T-helper 2 cell treated with Interferon-gamma antibody and Interleukin-4, amounts not matched to agents 100 ng/mL and 5 ng/mL, for 36 hours (primary cell): ENCODE measurements at regions not wholly inside any gene's neighbourhood (a gene's known extent, or its start where the extent isn't known, plus 50 kb on each side); places are given as distances from the start of the nearest gene placed in this dataset.

Source experiments
- intact Hi-C: fragments of 100-400 bp; cut with micrococcal nuclease; formaldehyde crosslinking; loops from one replicate; pipeline ENCODE4 v1.15.1; 2023

DNA sequence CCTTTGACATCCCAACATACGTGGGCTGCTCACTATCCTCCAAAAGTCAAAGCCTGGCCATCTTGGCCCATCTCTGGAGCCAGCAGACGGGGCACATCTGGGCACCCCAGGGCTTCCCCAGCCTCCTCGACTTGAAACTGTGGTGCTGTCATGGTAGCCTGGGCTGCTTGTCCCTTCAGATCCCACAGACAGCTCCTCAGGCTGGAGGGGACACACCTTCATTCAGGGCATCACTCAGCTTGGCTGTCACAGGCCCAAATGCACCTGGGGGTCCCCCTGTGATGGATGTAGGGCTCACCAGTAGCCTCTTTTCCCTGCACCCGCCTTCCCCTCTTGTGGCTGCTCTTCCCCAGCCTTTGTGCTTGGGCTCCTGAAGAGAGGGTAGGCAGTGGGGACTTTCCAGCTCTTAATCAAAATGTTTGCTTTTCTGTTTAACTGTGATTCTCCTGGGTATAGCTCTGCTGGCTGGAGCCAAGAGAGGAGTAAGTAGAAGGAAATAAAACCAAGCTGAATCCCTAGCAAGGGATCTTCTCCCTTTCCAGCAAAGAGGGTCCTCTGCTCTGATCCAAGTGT is 92.3 kb downstream of the GYPC start:
- intact Hi-C loops: no loop called here

DNA sequence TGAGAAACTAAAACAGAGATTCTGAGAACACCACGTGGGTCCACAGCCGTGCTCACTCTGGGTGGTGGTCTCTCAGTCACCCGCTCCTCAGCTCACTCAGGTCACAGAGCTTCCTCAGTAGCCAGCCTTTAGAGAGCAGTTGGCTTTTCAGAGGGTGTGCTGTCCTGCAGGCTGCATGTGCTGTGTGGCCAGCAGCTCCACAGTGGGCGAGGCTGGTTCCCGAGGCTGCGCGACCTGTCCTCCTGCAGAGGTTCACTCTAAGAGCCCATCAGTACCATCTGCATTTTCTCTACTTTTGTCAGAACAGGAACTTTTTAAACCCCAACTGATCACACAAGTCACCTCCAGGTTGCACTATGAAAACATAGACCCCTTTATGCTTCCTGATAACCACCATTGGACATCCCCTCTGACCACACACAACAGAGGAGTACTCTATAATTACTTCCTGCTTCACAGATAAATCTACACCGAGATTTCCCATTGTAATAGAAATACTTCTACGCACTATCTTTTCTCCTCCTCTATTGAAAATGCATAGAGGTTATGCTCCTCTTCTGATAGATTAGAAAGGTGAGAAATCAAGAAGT is 93.1 kb downstream of the GYPC start:
- intact Hi-C loops: no loop called here

DNA sequence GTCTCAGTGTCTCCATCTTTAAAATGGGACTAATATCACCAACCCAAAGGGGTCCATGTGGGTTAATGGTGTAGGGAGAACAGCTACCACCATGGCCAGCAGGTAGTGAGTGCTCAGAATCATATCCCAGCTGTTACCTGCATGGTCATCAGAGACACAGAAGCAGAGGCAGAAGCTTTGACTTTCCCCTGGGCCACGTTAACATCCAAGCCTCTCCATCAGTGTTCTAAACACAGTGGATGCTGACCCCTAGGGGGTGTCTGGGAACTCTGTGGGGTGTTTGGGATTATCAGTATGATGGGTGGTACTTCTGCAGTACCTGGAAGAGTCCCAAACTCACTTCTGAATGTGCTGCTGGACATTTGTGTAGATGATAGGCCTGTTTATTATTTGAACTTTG is 93.6 kb downstream of the GYPC start:
- intact Hi-C loops: no loop called here

DNA sequence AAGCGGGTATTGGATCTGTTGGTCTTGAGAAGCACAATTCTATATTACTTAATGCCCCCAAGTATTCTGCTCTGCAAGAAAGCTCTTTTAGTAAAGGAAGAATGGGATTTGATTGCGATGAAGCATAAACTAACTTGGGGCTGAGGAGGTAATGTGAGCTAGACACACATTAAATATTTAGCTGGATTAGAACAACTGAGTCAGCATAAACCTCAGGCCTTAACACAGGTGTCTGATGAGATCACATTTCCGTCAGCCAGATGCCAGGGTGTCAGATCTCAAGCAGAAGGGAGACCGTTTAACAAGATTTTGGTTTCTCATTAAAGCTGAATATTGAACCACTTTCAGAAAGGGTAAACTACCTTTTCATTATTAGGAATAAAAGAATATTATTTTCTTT is 94.5 kb downstream of the GYPC start:
- intact Hi-C loops: no loop called here

DNA sequence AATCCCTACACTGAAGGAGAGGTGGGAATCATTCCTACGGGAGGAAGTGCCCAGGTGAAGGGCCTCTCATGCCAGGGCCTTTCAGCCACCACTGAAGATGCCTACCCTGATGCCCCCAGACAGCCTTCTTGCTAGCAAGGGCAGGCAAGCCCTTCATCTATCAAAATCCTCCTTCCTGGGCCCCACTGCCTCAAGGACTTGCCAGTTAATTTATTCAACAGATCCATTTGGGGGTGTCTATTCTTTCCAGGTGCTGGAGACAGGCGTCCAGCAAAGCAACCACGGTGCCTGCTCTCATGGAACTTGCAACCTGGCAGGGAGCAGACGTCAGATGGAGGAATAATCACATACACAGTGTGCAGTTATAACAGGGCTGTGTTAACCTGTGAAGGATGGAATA is 95.5 kb downstream of the GYPC start:
- intact Hi-C loops: no loop called here

DNA sequence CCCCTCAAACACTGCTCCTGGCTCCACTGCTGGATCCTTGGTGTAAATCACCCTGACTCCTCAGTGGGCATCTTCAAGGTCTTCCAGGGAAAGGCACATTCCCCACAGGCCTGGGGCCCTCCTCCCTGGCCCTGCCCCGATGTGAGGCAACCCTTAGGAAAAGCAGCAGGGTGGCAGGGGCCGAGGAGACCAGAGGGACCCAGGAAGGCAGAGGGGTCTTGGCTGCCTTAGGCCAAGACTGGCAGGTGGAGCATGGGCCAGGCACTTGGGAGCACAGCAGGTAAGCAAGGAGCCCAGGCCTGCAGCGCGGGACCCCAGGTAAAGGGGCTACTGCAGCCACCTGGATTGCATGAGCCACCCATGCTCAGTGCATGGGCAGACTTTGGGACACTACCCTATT is 96.9 kb downstream of the GYPC start:
- intact Hi-C loops: no loop called here

DNA sequence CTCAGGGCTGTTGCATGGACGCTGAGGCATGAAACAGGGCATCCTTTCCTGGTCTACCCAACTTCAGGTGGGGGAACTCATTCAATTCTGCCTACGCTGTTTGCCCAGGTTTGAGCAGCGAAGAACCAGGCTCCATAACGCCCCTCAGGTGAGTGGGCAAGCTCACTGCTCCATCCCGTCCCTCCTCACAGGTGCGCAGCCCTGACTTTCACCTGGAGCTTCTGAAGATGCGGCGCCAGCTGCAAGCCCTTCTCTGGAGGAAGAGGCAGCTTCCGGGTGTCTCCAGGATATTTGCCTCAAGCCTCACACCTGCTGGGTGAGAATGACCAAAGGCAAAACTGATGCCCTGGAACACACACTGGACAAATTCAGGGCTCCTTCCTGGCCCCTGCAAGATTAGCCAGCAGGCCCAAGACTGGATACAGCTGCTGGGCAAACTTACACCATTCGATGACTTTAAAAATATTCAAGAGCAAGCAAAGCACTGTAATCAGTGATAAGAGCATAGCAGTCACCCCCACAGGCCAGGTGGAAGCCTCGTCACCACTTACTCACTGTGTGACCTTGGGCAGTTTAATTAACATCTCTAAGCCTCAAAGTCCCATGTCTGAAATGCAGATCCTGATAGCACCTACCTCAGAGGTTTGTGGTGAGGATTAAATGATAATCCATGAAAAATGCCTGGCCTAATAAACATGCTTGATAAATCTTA is 97.7 kb downstream of the GYPC start:
- intact Hi-C loops: no loop called here

DNA sequence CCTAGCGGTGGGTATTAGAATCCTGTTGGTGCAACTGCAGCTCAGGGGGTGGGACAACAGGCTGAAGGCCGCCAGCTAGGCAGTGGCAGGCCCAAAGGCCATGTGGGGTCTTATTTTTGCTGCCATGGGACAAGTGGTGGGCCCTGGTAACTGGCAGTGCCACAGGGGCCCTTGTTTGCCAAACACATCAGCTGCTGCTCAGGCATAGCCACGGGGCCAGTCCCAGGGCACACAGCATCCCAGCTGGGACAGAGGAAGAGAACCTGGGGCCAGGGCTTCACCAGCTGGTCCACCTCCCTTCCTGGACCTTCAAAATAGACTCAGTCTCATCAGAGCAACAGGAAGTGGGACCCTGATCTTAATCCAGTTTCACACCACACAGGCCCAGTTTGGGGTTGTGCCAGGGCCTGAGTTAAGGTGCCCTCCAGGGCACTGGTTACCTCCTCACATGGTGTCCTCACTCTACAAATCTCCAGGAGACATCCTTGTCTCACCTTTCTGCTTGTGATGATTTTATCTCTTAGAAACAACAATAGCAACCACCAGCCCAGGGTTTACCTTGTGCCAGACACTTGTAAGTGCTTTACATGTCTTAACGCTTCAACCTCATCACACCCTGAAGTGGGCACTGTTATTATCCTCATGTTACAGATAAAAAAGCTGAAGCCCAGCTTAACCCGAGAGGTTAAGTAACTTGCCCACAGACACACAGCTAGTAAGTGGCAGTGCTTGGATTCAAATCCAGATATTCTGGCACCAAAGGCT is 98.5 kb downstream of the GYPC start:
- intact Hi-C loops: no loop called here

DNA sequence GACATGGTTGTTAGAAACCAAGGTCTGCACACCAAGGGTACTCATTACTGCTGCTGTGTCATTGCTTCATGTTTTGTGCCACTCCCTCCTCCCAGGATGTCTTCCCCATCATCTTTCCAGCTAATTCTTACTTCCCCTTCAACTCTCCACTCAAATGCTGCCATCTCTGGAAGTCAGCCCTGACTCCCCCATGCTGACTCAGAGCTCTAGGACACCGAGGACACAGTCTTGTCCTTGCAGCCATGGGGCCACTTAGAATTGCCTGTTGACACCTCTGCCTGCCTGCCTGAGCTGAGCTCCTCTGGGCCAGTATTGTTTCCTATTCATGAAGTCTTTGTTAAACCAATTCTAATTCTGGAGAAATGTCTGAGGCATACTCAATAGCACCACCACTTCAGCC is 100.2 kb downstream of the GYPC start:
- intact Hi-C loops: no loop called here

DNA sequence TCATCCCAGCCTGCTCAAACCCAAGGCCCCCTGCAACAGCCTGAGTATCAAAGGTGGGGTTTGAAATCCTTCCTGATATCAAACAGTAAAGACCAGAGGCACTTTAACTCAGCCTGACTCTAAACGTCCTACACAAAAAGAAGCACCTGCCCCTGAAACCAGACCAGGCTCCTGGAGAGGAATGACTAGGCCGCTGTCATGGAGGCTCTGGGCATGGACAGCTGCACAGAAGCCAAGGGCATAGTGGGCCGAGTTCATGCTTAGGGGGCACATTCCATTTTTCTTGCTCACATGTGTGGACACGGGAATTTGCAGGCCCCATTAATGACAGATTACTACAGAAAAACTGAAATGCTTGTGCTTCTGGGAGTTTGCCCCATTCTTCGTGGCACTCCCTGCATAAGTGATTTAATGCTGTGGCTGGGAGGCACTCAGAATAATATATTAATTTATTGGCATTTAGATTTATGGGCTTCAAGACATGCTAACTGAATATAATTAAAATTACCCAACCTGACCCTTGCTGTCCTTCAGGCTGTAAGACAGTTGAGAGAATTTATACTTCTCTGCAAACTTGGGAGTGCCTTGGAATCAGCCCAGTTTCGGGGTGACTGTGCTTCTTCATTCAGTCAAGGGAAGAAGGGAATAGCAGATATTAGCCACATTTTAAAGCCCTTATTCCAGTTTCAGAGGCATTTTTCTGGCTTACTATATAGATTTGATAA is 105.5 kb downstream of the GYPC start:
- intact Hi-C loops: no loop called here

DNA sequence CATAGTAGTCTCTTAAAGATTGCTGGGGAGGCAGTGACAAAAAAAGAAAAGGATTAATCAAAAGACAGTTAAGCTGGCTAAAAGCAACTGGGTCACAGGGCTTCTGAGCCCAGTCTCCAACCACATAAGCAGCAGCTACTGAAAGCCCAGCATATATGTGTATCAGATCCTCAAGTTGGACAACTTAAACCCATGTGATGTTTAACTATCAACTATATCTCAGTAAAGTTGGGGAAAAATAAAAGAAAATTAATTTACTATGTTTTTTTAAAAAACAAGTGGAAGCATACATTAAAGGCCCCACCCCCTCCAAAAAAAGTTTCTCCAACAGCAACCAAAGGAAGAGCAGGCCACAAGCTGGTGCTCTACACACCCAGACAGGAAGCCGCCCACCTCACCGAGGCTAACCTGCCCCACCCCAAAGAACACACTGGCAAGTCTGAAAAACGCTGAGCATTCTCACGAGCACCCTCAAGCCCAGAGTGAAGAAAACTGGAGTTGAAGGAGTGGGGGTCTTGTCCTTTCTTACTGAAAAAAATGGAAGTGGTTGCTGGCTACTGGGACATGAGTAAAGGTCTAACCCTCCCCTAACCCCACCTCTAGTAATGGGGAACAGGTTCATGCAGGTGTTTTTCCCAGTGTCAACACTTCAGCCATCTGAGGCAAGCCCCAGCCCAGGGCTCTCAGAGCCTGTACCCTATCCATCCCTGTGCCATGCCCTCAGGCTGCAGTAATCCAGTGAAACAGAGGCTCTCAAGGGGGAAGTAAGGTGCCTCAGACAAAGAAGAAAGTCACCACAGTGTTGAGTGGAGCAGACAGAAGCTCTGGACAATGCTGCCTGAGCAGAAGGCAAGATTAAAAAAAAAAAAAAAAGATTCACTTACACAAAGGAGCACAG is 106.3 kb downstream of the GYPC start:
- intact Hi-C loops: loop anchor here (2.0 kb wide), 1 partner anchor 105 kb away; the partner anchor contains the start of gene GYPC

DNA sequence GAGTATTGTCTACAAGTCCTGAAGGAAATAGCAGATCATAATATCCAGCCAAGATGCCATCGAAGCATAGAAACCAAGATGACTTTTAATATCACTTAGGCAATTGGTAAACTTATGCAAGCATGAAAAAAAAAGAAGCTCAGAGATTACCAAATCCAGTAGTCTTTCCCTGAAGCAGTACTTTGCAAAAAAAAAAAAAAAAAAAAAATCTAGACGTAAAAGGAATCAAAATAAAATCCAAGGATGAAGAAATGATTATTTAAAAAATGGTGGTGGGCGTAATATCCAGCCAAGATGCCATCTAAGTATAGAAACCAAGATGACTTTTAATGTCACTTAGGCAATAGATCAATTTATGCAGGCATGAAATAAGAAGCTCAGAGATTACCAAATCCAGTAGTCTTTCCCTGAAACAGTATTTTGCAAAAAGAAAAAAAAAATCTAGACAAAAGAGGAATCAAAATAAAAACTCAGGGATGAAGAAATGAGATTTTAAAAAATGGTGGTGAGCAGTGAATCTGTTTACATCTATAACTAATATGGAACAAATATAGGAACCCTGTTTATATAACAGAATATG is 108.8 kb downstream of the GYPC start:
- intact Hi-C loops: no loop called here

DNA sequence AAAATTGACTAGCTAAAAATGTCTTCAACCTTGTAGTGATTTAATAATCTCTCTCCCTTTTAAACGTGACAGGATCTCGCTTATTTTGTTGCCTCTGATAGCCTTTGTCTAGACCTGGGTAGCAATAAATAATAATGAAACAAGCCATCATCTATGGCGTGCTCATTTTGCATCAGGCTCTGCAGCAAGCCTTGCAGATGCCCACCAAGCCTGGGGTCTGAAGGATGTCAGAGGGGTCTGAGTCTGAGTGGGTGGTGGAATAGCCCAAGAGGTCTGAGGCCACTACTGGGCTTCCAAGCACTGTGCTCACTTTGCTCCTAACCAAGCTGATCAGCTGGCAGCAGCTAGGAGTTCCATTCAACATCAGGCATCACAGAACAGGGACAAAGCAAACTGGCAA is 109.4 kb downstream of the GYPC start:
- intact Hi-C loops: no loop called here

DNA sequence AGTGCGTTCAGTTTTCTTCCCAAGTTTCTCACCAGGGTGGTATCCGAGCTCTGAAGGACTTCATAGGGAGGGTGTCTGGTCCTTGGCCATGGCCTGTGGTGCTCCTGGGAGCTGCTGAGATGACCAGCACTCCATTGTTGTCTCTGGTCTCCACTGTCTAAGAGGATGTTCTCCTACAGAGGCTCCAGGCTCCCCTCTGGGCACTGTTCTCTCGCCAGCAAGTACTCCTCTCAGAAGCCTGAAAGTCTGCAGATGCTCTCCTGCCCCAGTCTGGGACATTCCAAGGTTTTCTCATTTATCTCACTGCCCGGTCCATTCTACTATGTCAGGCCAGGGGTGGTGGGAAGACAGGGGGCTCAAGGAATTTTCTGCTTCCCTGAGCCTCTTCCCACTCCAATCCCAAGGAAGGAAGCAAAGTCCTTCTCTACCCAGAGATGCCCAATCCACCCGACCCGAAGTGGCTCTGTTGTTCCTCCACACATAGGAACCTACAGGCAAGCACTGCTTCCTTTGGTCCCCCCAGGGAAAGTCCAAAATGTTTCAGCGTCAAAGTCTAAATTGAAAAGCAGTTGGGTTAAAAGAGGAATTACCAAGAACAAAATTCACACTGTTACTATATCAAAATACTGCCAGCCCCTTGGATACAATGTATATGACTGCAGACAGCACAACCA is 110.5 kb downstream of the GYPC start:
- intact Hi-C loops: no loop called here

DNA sequence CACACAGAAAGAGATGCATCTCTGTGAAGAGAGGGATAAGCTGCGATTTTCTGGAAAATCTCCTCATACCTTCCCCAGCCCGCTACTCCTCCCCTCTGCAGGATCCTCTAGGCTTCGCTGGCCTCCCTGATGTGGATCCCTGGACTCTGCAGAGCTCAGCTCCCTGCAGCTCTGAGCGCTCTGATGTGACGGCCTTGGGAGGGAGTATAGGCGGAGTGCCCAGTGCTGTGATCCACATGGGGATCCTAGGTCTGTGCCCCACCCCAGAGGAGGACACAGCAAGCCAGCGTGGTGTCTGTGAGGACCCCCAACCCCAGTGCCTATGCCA is 111.0 kb downstream of the GYPC start:
- intact Hi-C loops: no loop called here

DNA sequence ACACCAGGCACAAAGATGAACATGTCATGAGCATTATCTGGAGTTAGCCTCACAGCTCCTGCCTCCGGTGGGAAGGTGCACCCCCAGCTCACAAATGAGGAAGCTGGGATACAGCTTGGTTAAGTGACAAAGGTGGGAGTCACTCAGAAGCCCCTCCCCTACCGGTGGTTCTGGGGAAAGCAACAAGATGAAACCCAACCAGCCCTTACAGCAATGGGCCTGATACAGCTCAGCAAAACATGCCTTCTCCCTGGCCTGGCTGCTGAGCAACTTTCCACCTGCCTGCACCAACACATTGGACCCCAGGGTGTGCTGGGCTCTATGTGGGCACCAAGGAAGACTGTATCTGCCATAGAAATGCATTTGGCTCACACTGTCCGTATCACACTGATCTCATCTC is 113.2 kb downstream of the GYPC start:
- intact Hi-C loops: no loop called here

DNA sequence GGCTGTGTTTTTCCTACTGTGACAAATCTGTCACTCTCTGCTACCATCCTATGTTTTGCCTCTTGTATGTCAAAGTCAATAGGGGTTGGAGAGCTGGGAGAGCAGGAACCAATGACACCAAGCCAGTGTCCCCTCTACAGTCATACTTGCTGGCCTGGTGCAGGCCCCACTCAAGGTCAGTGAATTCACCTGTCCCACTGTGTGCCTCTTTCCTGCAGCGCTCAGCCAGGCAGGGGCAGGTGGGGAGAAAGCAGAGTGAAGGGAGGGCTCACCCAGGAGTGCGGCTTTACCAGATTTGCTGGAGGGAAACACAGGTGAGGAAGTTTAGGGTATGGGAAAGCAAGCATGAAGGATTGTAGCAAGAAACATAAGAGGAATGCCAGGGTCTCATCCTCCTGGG is 114.5 kb downstream of the GYPC start:
- intact Hi-C loops: no loop called here

DNA sequence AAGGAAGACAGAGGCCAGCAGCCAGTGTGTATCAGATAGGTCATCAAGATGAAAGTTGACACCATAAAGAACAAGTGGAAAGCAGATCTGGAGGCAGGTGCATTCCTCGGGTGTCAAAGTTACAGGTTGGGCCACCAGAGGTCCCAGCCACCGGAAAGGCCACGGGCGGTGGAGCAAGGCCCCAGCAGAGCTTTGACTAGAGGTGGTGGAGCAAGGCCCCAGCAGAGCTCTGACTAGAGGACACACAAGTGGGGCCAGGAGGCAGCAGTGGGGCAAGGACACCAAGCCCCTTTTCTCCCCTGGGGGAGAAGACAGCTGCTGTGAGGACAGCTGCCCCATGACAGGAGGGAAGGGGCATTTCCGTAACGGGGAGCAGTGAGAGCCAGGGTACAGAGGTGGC is 115.1 kb downstream of the GYPC start:
- intact Hi-C loops: no loop called here

DNA sequence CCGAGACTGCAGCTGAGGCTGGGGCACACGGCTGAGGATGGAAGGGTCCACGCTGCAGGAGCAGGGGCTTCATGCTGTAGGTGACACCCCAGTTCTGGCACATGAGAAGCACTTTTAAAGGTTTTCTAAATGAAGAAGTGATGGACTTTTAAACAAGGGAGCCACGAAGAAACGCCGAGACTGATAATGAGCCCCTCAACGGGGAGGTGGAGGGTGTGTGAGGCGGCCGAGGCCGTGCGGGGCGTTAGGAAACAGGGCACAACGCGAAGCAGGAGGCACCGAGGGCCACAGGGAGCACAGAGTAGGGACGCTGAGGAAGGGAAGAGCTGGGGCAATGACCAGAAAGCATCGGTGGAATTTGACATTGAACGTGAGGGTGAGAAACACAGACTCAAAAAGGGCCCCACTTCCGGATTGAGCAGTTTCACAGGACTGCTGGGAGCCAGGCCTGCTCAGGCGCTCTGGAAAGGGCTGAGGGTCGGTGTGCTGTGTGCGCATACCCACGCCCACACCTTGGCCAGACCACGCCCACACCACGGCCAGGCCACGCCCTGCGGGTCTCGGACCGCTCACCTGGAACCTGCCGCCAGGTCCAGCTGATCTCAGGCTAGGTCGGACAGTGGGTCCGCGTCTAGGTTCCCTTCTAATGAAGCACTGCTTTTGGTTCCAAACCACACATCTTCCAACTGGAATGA is 115.7 kb downstream of the GYPC start:
- intact Hi-C loops: no loop called here
